Eye (tissue), 1 donor: ENCODE measurements at regions not wholly inside any gene's neighbourhood (a gene's known extent, or its start where the extent isn't known, plus 50 kb on each side); places are given as distances from the start of the nearest gene placed in this dataset.

Experiments
- DNase-seq: peaks from one replicate; pipeline ENCODE4 v3.0.0-alpha.2; 2015

- DNase-seq = no peak
Measured at GRCh38 chr15:70488941-70489848, 274.2 kb downstream of the UACA start.

GRCh38 chr15:70488002-70488605 lies 275.3 kb downstream of the UACA start:
- peak; percentile 92 for DNase-seq

- no peak for DNase-seq
Measured at GRCh38 chr15:70487387-70487740, 276.0 kb downstream of the UACA start.

DNA sequence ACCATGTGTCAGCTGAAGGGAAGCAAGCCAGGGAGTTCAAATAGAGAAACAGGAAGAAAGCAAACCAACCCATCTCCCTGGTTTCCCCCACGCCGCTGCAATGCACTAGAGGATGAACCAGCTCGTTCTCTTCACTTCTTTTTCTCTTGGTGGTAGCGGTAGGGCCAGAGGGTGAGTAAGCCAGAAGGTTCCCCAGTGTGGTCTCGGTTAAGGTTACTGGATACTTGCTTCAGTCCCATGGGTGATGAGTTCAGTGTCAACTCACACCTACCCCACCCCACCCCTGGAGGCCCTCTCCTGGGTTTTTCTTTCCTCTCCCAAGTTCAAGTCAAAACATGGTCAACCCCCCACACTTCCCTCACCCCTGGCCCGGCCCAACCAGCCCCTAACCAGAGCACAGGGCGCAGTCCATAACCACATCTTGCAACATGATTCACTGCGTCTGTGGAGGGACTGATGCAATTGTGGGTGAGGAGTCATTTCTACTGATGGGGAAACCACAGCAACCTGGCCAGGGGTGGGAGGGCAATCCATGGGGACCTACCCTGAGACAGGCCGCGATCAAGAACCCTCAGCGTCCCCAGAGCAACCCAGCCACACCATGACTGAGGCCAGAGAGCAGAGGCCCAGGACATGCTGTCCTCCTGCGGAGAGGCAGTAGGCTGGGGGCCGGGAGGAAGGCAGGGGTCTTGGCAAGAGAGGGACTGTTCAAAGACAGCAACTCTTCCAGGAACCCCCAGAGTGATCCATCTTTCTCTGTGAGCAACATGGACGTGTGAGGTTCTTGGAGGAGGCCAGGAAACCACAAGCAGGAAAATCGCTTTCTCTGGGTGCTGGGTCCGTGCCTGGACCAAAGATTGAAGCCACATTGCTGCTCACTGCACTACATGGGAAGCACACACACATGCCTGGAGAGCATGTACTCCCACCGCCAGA lies 276.6 kb downstream of the UACA start:
- no peak for DNase-seq

- DNase-seq = no peak
Measured at GRCh38 chr15:70486012-70486411, 277.3 kb downstream of the UACA start.

- no peak for DNase-seq
Measured at GRCh38 chr15:70484993-70485392, 278.4 kb downstream of the UACA start.

- no peak for DNase-seq
Measured at GRCh38 chr15:70483513-70483912, 279.8 kb downstream of the UACA start.

DNA sequence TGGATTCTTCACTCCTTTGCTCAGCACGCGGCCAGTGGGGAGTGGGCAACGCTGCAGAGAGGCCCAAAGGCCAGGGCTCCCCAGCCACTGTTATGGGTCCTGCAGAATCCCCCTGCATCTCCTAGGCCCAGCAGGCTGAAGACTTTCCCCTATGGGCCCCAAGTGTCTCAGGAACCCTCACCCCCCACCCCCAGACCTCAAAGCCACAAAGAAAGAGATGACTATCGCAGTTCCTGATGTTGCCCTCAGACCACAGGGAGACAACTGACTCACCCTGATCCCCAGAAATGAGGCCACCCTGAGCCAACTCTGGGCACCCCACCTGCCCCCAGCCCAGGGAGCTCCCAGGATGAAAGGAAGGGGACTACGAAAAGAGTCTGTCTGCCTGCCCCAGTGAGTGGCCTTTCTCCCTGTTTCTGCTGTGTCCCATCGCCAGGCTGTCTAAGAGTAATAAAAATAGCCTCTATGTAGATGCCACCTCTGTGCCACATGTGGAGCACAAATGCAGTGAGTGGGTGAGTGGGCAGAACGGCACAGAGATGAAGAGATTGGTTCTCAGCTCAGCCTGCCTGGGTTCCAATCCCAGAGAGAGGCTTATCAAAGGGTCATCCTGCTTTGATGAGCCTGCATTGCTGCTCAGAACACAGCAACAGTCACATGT lies 283.0 kb downstream of the UACA start:
- DNase-seq = no peak

- DNase-seq = no peak
Measured at GRCh38 chr15:70479785-70480184, 283.6 kb downstream of the UACA start.

- DNase-seq = no peak
Measured at GRCh38 chr15:70479056-70479455, 284.3 kb downstream of the UACA start.

DNA sequence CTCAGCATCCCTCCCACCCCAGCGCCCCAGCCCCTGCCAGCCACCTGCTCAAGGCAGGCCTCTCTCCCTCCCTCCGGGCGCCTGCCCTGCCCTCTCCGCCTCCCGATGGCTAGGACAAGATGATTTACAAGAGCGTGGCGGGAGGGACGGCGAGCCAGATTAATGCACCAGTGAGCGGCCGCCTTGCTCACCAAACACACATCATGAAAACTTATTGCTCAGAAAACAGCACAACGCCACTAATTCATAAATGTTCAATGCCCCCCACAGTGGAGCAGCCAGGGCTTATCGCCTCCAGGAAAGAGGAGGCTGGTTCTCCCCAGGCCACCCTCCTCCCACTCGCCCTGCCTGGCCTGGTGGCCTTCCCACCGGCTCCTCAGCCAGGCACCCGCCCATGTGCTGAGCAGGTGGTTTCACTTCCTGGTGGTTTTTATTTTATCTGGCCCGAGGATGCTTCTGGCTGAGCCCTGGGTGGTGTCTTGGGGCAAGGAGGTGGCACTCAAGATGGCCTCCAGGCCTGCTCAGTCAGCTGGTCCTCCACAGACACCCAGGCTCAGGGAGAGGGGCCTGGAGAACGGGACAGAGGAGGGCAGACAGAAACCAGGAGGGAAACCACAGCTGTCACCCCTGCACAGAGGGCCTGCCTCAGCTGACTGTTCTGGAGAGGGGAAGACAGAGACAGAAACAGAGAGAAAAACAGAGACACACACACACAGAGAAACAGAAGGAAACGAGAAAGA lies 284.9 kb downstream of the UACA start:
- DNase-seq = no peak

DNA sequence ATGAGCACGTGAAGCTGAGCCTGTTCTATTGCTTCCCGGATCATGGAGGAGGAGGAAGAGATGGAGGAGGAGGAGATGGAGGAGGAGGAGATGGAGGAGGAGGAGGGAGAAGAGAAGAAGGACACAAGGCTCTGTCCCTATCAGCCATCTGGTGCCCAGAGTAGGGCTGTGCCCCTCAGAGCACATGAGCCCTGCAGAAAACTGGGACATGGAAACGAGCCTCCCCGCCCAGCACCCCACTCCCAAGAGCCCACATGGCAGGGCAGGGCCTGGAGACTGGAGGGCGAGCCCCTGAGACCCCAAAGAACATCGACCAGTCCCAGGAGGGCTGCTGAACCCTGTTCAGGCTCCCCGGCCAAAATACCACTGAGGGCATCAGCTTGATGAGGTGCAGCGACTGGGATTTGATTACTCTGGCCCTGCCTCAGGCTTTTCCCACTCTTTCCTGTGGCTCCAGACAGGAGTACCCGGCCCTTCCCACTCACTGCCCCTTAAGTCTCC lies 285.6 kb downstream of the UACA start:
- DNase-seq = no peak

GRCh38 chr15:70476441-70476840 lies 286.9 kb downstream of the UACA start:
- no peak for DNase-seq

DNA sequence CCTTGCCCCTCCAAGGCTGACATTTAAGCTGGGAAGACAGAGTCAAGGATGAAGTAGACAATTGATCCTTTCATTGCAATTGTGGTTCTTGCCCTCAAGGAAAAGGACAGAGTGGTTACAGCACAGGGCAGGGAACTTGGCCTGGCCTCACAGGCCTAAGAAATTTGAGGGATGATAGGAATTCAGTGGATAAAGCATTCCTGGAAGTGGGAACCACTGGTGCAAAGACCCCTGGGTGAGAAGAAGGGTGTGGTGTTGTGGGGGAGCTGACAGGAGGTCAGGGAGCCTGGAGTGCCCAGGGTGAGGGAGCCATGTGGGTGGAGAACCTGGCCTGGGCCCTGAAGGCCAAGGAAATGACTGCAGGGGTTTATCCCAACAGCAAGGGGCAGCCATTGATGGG lies 287.4 kb downstream of the UACA start:
- no peak for DNase-seq

GRCh38 chr15:70475407-70475781 lies 288.0 kb downstream of the UACA start:
- no peak for DNase-seq

DNA sequence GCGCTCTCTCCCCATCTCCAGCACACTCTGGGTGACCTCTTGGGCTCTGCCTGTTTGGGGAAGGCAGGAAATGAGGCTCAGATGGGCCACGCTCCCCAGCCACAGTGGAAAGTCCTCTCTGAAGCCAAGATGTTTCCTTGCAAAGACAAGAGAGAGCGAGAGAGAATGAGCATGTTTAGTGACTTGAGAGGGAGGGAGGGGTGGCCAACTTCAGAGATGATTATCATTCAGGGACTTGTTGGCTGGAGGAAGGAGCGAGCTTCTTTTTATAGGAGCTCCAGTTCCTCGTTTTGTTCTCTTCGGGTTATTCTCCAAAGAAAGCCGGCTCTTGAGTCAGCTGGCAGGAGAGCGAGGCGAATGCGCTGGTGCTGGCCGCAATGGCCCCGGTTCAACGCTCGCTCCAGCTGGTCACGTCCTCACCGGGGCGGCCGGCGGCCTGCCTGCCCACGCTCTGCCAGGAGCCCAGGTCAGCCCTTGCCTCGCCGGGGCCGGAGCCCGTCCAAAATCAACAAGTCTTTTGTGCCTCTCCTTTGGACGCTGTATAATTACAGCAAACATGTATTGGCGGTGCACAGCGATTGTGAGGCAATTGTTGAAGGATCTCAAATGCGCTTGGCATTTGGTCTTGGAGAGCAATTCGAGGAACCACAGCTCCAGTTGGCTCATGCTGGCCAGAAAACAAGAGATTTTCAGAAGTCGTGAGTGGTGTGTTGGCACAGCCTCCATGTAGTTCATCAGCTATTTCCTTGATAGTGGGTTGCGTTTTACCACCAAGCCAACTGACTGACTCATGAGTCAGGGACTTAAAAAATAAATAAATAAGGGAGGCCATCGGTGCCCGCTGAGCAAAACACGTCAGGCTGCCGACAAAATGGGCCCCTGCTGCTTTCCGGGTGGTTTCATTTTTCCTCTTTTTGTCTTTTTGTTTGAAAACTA lies 288.6 kb downstream of the UACA start:
- DNase-seq = peak; percentile 48

- peak; percentile 72 for DNase-seq
Measured at GRCh38 chr15:70473581-70474370, 289.6 kb downstream of the UACA start.

DNA sequence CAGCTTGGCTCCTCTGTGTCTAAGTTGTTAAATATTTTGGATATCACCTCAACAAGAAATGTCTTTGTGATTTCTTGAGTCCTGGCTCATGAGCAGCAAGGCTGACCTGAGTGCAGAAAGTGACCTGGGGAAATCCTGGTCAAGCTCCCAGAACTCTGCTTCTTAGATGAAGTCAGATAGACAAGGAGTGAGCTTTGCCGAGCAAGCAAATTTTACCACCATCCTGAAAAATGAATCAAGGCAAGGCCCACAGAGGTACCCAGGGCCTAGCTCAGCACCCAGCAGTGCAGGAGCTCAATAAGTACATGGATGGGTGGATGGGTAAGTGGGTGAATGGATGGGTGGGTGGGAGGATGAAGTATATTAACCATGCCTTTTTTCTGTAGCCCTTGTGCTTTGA lies 291.8 kb downstream of the UACA start:
- DNase-seq = no peak

GRCh38 chr15:70470556-70471191 lies 292.7 kb downstream of the UACA start:
- no peak for DNase-seq
